Epithelial cell of proximal tubule (primary cell): ENCODE measurements at regions not wholly inside any gene's neighbourhood (a gene's known extent, or its start where the extent isn't known, plus 50 kb on each side); places are given as distances from the start of the nearest gene placed in this dataset.

Experiments
- DNase-seq: peaks from one replicate; pipeline ENCODE4 v3.0.0-alpha.2; 2011; ENCODE audit warnings: low read depth
- H3K4me3 ChIP-seq: 2 replicates; pipeline ENCODE4 v1.5.1; 2011; ENCODE audit warnings: low read depth, mild to moderate bottlenecking, low read length
- CTCF ChIP-seq: conservative IDR thresholded peaks from 2 replicates; pipeline ENCODE4 v1.5.1; 2012; ENCODE audit warnings: low read depth, mild to moderate bottlenecking, low read length

GRCh38 chr11:80420374-80420773 lies 979.5 kb upstream of the TENM4 start:
- no peak for TF ChIP-seq CTCF
- DNase-seq = no peak
- H3K4me3 ChIP-seq = no peak overlapping the region

- no peak overlapping the region for H3K4me3 ChIP-seq
- DNase-seq = no peak
- TF ChIP-seq CTCF = no peak
These were observed 976.9 kb upstream of the TENM4 start for GRCh38 chr11:80417681-80418080.

- no peak for TF ChIP-seq CTCF
- no peak for DNase-seq
- no peak overlapping the region for H3K4me3 ChIP-seq
These were observed 974.8 kb upstream of the TENM4 start for GRCh38 chr11:80415580-80415979.

- TF ChIP-seq CTCF = no peak
- DNase-seq = no peak
- H3K4me3 ChIP-seq = no peak overlapping the region
These were observed 973.6 kb upstream of the TENM4 start for GRCh38 chr11:80414181-80415165.

- DNase-seq = no peak
- TF ChIP-seq CTCF = no peak
- no peak overlapping the region for H3K4me3 ChIP-seq
These were observed 971.8 kb upstream of the TENM4 start for GRCh38 chr11:80412604-80413003.

GRCh38 chr11:80393210-80393609 lies 952.4 kb upstream of the TENM4 start:
- TF ChIP-seq CTCF = no peak
- no peak overlapping the region for H3K4me3 ChIP-seq
- DNase-seq = no peak

GRCh38 chr11:80390505-80390904 lies 949.7 kb upstream of the TENM4 start:
- TF ChIP-seq CTCF = no peak
- H3K4me3 ChIP-seq = no peak overlapping the region
- no peak for DNase-seq
